BLaER1 treated with 17β-estradiol and CSF1 and Interleukin-3, amounts not matched to agents 10 nM and 100 nM (cell line): ENCODE measurements at regions not wholly inside any gene's neighbourhood (a gene's known extent, or its start where the extent isn't known, plus 50 kb on each side); places are given as distances from the start of the nearest gene placed in this dataset.

Experiments used
- H3K27ac ChIP-seq, 11 experiments: shearing (Covaris generic); formaldehyde crosslinking; 2 replicates each; pipeline ENCODE4 v1.8.1; 2022
- H3K27me3 ChIP-seq, 11 experiments: shearing (Covaris generic); formaldehyde crosslinking; 2 replicates each; pipeline ENCODE4 v1.8.1; 2022
- H3K36me3 ChIP-seq, 11 experiments: shearing (Covaris generic); formaldehyde crosslinking; 2 replicates each; pipeline ENCODE4 v1.8.1; 2022
- H3K4me1 ChIP-seq, 10 experiments: shearing (Covaris generic); formaldehyde crosslinking; 2 replicates each; pipeline ENCODE4 v1.8.1; 2022
- H3K4me2 ChIP-seq, 11 experiments: shearing (Covaris generic); formaldehyde crosslinking; 2 replicates each; pipeline ENCODE4 v1.8.1; 2022
- H3K4me3 ChIP-seq, 10 experiments: shearing (Covaris generic); formaldehyde crosslinking; 2 replicates each; pipeline ENCODE4 v1.8.1; 2022
- H3K9ac ChIP-seq, 11 experiments: shearing (Covaris generic); formaldehyde crosslinking; 2 replicates each; pipeline ENCODE4 v1.8.1; 2022
- H3K9me3 ChIP-seq, 11 experiments: shearing (Covaris generic); formaldehyde crosslinking; replicated peaks in 1 of 11; 2 replicates each; pipeline ENCODE4 v1.8.1; 2022
- H4K20me1 ChIP-seq, 11 experiments: shearing (Covaris generic); formaldehyde crosslinking; 2 replicates each; pipeline ENCODE4 v1.8.1; 2022
- Cebpa-rat ChIP-seq, 11 experiments: shearing (Covaris generic); IDR thresholded peaks; 2 replicates each; pipeline ENCODE4 v1.8.1; 2022

GRCh38 chr3:84772841-84773240 lies 185.9 kb upstream of the CADM2 start:
- Histone ChIP-seq H3K4me1 (peaks cover 0 to 12% (median 0%) of the 10 kb centered on the region in 10 experiments; a peak in 7 of 20 replicates), H3K9me3 (peaks cover 0 to 37% (median 23%) of the 10 kb centered on the region in 11 experiments; a peak in 18 of 22 replicates), H3K4me2 (no peak overlapping the region), H3K4me3 (no peak overlapping the region), H3K9ac (no peak overlapping the region), H3K27me3 (no peaks in the 10 kb centered on the region), H3K36me3 (no peaks in the 10 kb centered on the region), H4K20me1 (no peaks in the 10 kb centered on the region), H3K27ac (no peak overlapping the region)
- no peak for TF ChIP-seq Cebpa-rat (IDR thresholded peaks at IDR 0.05)

DNA sequence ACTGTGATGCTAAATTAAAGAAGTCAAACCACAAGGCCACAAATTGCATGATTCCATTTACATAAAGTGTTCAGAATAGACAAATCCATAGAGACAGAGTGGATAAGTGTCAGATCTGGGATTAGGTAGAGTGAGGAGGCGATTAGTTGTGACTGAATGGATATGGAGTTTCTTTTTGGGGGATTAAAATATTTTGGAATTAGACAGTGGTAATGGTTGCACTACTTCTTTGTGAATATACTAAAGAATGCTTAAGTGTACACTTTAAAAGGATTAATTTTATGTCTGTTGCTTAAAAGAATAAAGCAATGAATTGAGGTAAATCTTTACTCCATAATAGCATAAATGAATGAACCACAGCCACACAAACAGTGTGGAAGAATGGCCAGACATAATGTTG lies 175.5 kb upstream of the CADM2 start:
- TF ChIP-seq Cebpa-rat (IDR thresholded peaks at IDR 0.05) = no peak

DNA sequence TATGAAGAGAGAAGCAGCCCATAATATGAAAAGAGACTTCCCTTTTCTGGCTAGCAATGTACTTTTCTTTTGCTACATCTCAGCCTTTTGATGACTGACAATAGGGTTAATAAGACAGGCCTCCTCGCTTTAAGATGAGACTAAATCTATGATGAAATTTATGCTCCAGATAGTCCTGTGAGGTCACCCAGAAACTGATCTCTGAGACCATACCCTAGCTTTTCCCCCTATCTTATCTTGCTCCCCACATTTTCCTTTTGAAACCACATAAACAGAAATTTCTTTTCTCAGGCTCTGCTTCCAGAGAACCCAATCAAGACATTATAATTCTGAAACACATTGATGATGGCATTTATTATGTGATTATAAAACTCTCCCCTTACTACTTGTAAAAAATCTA lies 168.8 kb upstream of the CADM2 start:
- TF ChIP-seq Cebpa-rat (IDR thresholded peaks at IDR 0.05) = no peak
- H3K4me3 ChIP-seq = no peak overlapping the region
- peaks cover 0 to 8% (median 6%) of the 10 kb centered on the region in 11 experiments; a peak in 5 of 22 replicates for H3K9me3 ChIP-seq

More for the DNA sequence above, 175.5 kb upstream of the CADM2 start:
- no peaks in the 10 kb centered on the region; a peak in 2 of 22 replicates for H3K9me3 ChIP-seq
- no peak overlapping the region for H3K4me3 ChIP-seq
- H3K27me3 ChIP-seq = no peaks in the 10 kb centered on the region
- no peaks in the 10 kb centered on the region for H3K36me3 ChIP-seq
- no peak overlapping the region for H3K4me2 ChIP-seq
- H3K27ac ChIP-seq = no peak overlapping the region
- H4K20me1 ChIP-seq = no peaks in the 10 kb centered on the region
- no peak overlapping the region for H3K9ac ChIP-seq
- no peaks in the 10 kb centered on the region for H3K4me1 ChIP-seq

GRCh38 chr3:84806958-84807357 lies 151.8 kb upstream of the CADM2 start:
- Histone ChIP-seq H3K9ac (no peak overlapping the region), H3K9me3 (no peaks in the 10 kb centered on the region), H3K4me1 (peaks cover 0 to 5% (median 0%) of the 10 kb centered on the region in 10 experiments; a peak in 2 of 20 replicates), H3K27me3 (no peaks in the 10 kb centered on the region), H3K27ac (no peak overlapping the region), H3K4me2 (no peak overlapping the region), H3K4me3 (no peak overlapping the region), H3K36me3 (no peaks in the 10 kb centered on the region), H4K20me1 (no peaks in the 10 kb centered on the region)
- TF ChIP-seq Cebpa-rat (IDR thresholded peaks at IDR 0.05) = no peak

More for the DNA sequence above, 168.8 kb upstream of the CADM2 start:
- Histone ChIP-seq H3K4me2 (no peak overlapping the region), H3K4me1 (no peaks in the 10 kb centered on the region), H3K9ac (no peak overlapping the region), H3K36me3 (no peaks in the 10 kb centered on the region), H3K27me3 (no peaks in the 10 kb centered on the region), H3K27ac (no peak overlapping the region), H4K20me1 (no peaks in the 10 kb centered on the region)

DNA sequence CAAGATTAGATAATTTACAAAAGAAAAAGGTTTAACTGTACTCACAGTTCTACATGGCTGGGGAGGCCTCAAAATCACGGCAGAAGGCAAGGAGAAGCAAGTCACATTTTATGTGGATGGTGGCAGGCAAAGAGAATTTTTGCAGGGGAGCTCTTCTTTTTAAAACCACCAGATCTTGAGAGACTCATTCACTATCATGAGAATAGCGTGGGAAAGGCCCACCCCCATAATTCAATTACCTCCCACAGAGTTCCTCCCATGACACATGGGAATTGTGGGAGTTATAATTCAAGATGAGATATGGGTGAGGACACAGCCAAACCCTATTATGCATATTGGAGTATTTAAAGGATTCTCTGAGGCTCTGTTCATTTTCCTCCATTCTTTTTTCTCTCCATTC lies 138.7 kb upstream of the CADM2 start:
- peaks cover 0 to 6% (median 5%) of the 10 kb centered on the region in 11 experiments; a peak in 10 of 22 replicates for H3K9me3 ChIP-seq
- H3K9ac ChIP-seq = no peak overlapping the region
- H3K4me1 ChIP-seq = no peaks in the 10 kb centered on the region
- no peak for TF ChIP-seq Cebpa-rat (IDR thresholded peaks at IDR 0.05)
- H3K4me3 ChIP-seq = no peak overlapping the region
- H4K20me1 ChIP-seq = no peaks in the 10 kb centered on the region
- H3K27ac ChIP-seq = no peak overlapping the region
- H3K36me3 ChIP-seq = no peaks in the 10 kb centered on the region
- H3K27me3 ChIP-seq = no peaks in the 10 kb centered on the region
- no peak overlapping the region for H3K4me2 ChIP-seq

GRCh38 chr3:84820906-84821305 lies 137.9 kb upstream of the CADM2 start:
- Histone ChIP-seq H3K9ac (no peak overlapping the region), H3K27me3 (no peaks in the 10 kb centered on the region), H3K4me2 (no peak overlapping the region), H3K4me3 (no peak overlapping the region), H3K36me3 (no peaks in the 10 kb centered on the region), H3K4me1 (no peaks in the 10 kb centered on the region), H3K9me3 (no peaks in the 10 kb centered on the region; a peak in 1 of 22 replicates), H3K27ac (no peak overlapping the region), H4K20me1 (no peaks in the 10 kb centered on the region)
- TF ChIP-seq Cebpa-rat (IDR thresholded peaks at IDR 0.05) = no peak

DNA sequence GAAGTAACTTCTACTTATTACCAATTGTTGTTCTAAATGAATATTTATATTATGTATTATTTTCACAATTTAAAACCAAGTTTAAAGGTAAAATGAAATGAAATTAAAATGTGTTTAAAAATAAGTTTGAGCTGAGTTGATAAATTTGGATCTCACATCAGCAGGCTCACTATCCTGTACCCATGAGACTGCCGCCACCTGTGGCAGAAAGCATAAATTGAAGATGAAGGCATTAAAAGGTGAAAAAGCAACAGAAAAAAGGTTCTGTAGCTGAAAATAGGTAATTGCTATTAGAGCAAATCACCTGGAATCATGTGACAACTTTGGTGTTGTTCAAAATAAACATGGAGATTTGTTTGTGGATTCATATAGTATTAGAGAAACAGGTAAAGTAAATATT lies 133.0 kb upstream of the CADM2 start:
- no peaks in the 10 kb centered on the region for H3K4me1 ChIP-seq
- H3K27me3 ChIP-seq = no peaks in the 10 kb centered on the region
- no peak for TF ChIP-seq Cebpa-rat (IDR thresholded peaks at IDR 0.05)
- no peaks in the 10 kb centered on the region for H4K20me1 ChIP-seq
- H3K9ac ChIP-seq = no peak overlapping the region
- H3K4me2 ChIP-seq = no peak overlapping the region
- H3K36me3 ChIP-seq = no peaks in the 10 kb centered on the region
- no peak overlapping the region for H3K27ac ChIP-seq
- H3K4me3 ChIP-seq = no peak overlapping the region
- H3K9me3 ChIP-seq = peaks cover 0 to 5% (median 0%) of the 10 kb centered on the region in 11 experiments; a peak in 1 of 22 replicates

DNA sequence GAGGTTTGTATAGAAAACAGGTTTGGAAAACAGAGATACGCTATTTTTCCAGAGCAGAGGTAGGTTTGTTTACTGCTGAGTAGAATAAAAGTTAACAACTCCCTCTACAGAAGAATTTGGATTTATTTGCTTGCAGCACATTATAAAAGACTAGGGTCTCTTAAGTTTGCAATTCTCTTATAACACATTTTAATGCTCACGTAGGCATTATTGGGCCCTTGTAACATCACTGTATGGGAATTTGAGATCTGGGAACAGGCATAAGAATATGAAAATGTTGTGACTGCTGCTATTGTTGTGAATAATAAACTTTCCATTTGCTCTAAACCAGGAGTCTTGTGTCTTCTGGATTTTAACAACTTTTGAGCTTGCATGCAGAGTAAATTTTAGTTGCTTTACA lies 128.3 kb upstream of the CADM2 start:
- no peak for TF ChIP-seq Cebpa-rat (IDR thresholded peaks at IDR 0.05)

GRCh38 chr3:84835366-84835765 lies 123.4 kb upstream of the CADM2 start:
- H3K4me1 ChIP-seq = no peaks in the 10 kb centered on the region; a peak in 1 of 20 replicates
- H3K27me3 ChIP-seq = no peaks in the 10 kb centered on the region
- no peak for TF ChIP-seq Cebpa-rat (IDR thresholded peaks at IDR 0.05)
- H3K4me2 ChIP-seq = no peak overlapping the region
- no peaks in the 10 kb centered on the region for H4K20me1 ChIP-seq
- no peaks in the 10 kb centered on the region for H3K36me3 ChIP-seq
- H3K9me3 ChIP-seq = peaks cover 0 to 18% (median 11%) of the 10 kb centered on the region in 11 experiments; a peak in 12 of 22 replicates
- H3K9ac ChIP-seq = no peak overlapping the region
- H3K4me3 ChIP-seq = no peak overlapping the region
- H3K27ac ChIP-seq = no peak overlapping the region

More for the DNA sequence above, 128.3 kb upstream of the CADM2 start:
- Histone ChIP-seq H3K27me3 (no peaks in the 10 kb centered on the region), H3K36me3 (no peaks in the 10 kb centered on the region), H3K4me1 (no peaks in the 10 kb centered on the region), H3K4me3 (no peak overlapping the region), H4K20me1 (no peaks in the 10 kb centered on the region), H3K27ac (no peak overlapping the region), H3K4me2 (no peak overlapping the region), H3K9me3 (peaks cover 0 to 20% (median 11%) of the 10 kb centered on the region in 11 experiments; a peak in 12 of 22 replicates), H3K9ac (no peak overlapping the region)

- H4K20me1 ChIP-seq = no peaks in the 10 kb centered on the region
- H3K9ac ChIP-seq = no peak overlapping the region
- H3K4me2 ChIP-seq = no peak overlapping the region
- H3K9me3 ChIP-seq = peaks cover 0 to 15% (median 11%) of the 10 kb centered on the region in 11 experiments; a peak in 12 of 22 replicates
- no peaks in the 10 kb centered on the region for H3K27me3 ChIP-seq
- H3K4me1 ChIP-seq = peaks cover 0 to 5% (median 0%) of the 10 kb centered on the region in 10 experiments; a peak in 1 of 20 replicates
- no peak for TF ChIP-seq Cebpa-rat (IDR thresholded peaks at IDR 0.05)
- no peak overlapping the region for H3K27ac ChIP-seq
- no peaks in the 10 kb centered on the region for H3K36me3 ChIP-seq
- H3K4me3 ChIP-seq = no peak overlapping the region
Observed at GRCh38 chr3:84836961-84837360, 121.8 kb upstream of the CADM2 start.
